Testis (tissue), 2 donors: ENCODE measurements at regions not wholly inside any gene's neighbourhood (a gene's known extent, or its start where the extent isn't known, plus 50 kb on each side); places are given as distances from the start of the nearest gene placed in this dataset.

Experiments used
- DNase-seq: peaks from one replicate; pipeline ENCODE4 v3.0.0-alpha.2; 2019
- H3K27ac ChIP-seq, 2 donors: fragments of 200-600 bp; sonication (generic); one replicate each; pipeline ENCODE4 v1.5.1; 2019
- H3K27me3 ChIP-seq: fragments of 200-600 bp; sonication (generic); one replicate; pipeline ENCODE4 v1.5.1; 2019
- H3K36me3 ChIP-seq: fragments of 200-600 bp; sonication (generic); one replicate; pipeline ENCODE4 v1.5.1; 2017; ENCODE audit warnings: low read depth; ENCODE audit errors: missing control alignments
- H3K4me1 ChIP-seq: fragments of 200-600 bp; sonication (generic); one replicate; pipeline ENCODE4 v1.5.1; 2019
- H3K4me3 ChIP-seq, 2 donors: fragments of 200-600 bp; sonication (generic); one replicate each; pipeline ENCODE4 v1.5.1; 2017 to 2019
- H3K9me3 ChIP-seq: fragments of 200-600 bp; sonication (generic); one replicate; pipeline ENCODE4 v1.5.1; 2017
- POLR2A ChIP-seq: fragments of 450-650 bp; IDR thresholded peaks from one replicate; pipeline ENCODE4 v1.6.1; 2017; ENCODE audit warnings: antibody characterized with exemption, mild to moderate bottlenecking, moderate library complexity
- WGBS, 2 donors: methylation state at CpG; one replicate each; pipeline ENCODE4 v1.1.5; 2018; 5-methylcytosine and 5-hydroxymethylcytosine counted together
- intact Hi-C: fragments of 100-400 bp; cut with DNase I; formaldehyde crosslinking; loops from one replicate; pipeline ENCODE4 v1.15.1; 2023; ENCODE audit warnings: low total_unique reads
- TF ChIP-seq, protein P1 (sequence below), 3 experiments: fragments of 450-650 bp in 2 of 3; fragments of 200-600 bp in 1 of 3; sonication (generic) in 1 of 3; IDR thresholded peaks; one replicate each; pipeline ENCODE4 v1.5.1; 2016 to 2019; ENCODE audit warnings: antibody characterized with exemption in 3 of 3, mild to moderate bottlenecking in 2 of 3, moderate library complexity in 1 of 3

DNA sequence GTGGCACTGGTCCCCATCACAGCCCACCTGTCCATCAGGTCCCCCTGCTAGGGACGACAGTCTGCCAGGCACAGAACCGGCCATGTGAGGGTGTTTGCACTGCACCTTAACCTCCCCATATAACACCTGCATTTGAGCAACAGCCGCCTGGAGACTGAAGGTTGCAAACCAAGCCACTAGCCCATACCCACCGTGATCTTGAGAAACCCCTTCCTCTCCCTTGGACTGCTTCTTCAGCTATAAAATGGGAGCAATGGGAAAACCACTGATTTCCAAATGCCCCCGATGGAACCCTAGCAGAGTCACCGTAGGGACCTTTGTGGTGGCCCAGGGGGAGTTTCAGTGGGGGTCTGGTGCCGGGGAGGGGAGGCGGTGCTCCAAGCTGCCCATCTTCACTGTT is 120.1 kb downstream of the NPTX2 start:
- TF ChIP-seq, protein P1, sequence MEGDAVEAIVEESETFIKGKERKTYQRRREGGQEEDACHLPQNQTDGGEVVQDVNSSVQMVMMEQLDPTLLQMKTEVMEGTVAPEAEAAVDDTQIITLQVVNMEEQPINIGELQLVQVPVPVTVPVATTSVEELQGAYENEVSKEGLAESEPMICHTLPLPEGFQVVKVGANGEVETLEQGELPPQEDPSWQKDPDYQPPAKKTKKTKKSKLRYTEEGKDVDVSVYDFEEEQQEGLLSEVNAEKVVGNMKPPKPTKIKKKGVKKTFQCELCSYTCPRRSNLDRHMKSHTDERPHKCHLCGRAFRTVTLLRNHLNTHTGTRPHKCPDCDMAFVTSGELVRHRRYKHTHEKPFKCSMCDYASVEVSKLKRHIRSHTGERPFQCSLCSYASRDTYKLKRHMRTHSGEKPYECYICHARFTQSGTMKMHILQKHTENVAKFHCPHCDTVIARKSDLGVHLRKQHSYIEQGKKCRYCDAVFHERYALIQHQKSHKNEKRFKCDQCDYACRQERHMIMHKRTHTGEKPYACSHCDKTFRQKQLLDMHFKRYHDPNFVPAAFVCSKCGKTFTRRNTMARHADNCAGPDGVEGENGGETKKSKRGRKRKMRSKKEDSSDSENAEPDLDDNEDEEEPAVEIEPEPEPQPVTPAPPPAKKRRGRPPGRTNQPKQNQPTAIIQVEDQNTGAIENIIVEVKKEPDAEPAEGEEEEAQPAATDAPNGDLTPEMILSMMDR (IDR thresholded peaks at IDR 0.05), result no peak
- no peak for TF ChIP-seq POLR2A
- WGBS, 2 donors, result 83 to 92% methylated on average over 8 of the region's 8 CpGs
- Histone ChIP-seq H3K4me3 (no peak overlapping the region), H3K27ac (no peak overlapping the region), H3K27me3 (no peaks in the 10 kb centered on the region), H3K36me3 (no peaks in the 10 kb centered on the region), H3K4me1 (no peaks in the 10 kb centered on the region), H3K9me3 (no peaks in the 10 kb centered on the region)
- intact Hi-C loops, result no loop called here
- no peak for DNase-seq

DNA sequence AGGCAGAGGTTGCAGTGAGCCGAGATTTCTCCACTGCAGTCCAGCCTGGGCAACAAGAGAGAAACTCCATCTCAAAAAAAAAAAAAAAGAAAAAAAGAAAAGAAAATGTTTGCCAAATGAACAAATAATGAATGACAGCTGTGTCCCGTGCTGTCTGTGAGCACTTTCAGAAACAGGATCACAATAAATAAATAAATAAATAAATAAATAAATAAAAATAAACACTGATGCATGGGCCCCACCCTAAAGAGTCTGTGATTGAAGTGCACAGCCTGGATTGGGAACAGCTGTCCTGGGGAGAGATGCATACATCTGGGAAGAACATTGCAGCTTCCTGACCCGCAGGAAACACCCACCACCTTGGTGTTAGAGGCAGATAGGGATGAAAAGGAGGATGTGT is 123.6 kb downstream of the NPTX2 start:
- WGBS, 2 donors, result 83 to 85% methylated on average over 3 of the region's 3 CpGs
- H3K27me3 ChIP-seq, result no peaks in the 10 kb centered on the region
- no peak overlapping the region for H3K27ac ChIP-seq
- H3K9me3 ChIP-seq, result no peaks in the 10 kb centered on the region
- no peaks in the 10 kb centered on the region for H3K4me1 ChIP-seq
- TF ChIP-seq POLR2A, result no peak
- TF ChIP-seq, protein P1 (IDR thresholded peaks at IDR 0.05), result no peak
- intact Hi-C loops, result no loop called here
- H3K4me3 ChIP-seq, result no peak overlapping the region
- DNase-seq, result no peak
- H3K36me3 ChIP-seq, result no peaks in the 10 kb centered on the region

DNA sequence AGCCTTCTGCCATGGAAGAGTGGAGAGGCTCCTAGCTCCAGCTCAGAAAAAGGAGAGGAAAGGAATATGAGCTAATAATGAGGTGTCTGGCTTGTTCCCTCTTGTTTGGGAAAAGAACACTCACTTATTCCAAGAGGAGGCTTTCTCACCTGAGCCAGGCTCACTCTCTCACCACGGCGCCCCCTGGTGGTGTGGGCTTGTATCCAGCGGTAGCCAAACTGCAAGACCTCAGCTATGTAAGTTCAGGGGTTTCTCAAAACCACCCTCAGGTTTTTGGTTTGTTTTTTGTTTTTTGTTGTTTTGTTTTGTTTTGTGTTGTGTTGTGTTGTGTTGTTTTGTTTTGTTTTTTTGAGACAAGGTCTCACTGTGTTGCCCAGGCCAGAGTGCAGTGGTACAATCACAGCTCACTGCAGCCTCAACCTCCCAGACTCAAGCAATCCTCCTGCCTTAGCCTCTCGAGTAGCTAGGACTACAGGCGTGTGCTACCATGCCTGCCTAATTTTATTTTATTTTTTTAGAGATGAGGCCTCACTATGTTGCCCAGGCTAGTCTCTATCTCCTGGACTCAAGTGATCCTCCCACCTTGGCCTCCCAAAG is 124.0 kb downstream of the TMEM130 start:
- Histone ChIP-seq H3K4me3 (no peak overlapping the region), H3K27me3 (no peaks in the 10 kb centered on the region), H3K36me3 (no peaks in the 10 kb centered on the region), H3K27ac (no peak overlapping the region), H3K4me1 (no peaks in the 10 kb centered on the region), H3K9me3 (no peaks in the 10 kb centered on the region)
- intact Hi-C loops, result no loop called here
- 30 to 39% methylated on average over 5 of the region's 5 CpGs for WGBS, 2 donors
- TF ChIP-seq, protein P1 (IDR thresholded peaks at IDR 0.05), result peak; percentile 73 to 83 (median 80)
- TF ChIP-seq POLR2A, result no peak
- DNase-seq, result peak; percentile 91

DNA sequence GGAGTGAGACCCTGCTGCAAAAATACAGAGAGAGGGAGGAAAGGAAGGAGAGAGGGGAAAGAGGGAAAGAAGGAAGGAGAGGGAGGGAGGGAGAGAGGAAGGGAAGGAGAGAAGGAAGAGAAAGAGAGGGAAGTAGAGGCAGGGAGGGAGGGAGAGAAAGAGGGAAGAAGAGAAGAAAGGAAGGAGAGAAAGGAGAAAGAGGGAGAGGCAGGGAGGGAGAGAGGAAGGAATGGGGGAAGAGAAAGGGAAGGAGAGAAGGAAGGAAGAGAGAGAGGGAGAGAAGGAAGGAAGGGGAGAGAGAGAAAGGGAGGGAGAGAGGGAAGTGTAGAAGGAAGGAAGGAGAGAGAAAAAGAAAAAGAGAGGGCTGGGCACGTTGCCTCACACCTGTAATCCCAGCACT is 121.7 kb downstream of the TMEM130 start:
- intact Hi-C loops, result no loop called here
- WGBS, 2 donors, result 58 to 82% methylated on average over 1 of the region's 1 CpG

More for the DNA sequence above, 121.7 kb downstream of the TMEM130 start:
- H3K27me3 ChIP-seq, result no peaks in the 10 kb centered on the region
- no peak for DNase-seq
- no peaks in the 10 kb centered on the region for H3K4me1 ChIP-seq
- H3K27ac ChIP-seq, result no peak overlapping the region
- no peak overlapping the region for H3K4me3 ChIP-seq
- no peaks in the 10 kb centered on the region for H3K36me3 ChIP-seq
- no peaks in the 10 kb centered on the region for H3K9me3 ChIP-seq
- TF ChIP-seq, protein P1 (IDR thresholded peaks at IDR 0.05), result no peak
- TF ChIP-seq POLR2A, result no peak
